ENCODE measurements at regions not wholly inside any gene's neighbourhood (a gene's known extent, or its start where the extent isn't known, plus 50 kb on each side); places are given as distances from the start of the nearest gene placed in this dataset.

DNA sequence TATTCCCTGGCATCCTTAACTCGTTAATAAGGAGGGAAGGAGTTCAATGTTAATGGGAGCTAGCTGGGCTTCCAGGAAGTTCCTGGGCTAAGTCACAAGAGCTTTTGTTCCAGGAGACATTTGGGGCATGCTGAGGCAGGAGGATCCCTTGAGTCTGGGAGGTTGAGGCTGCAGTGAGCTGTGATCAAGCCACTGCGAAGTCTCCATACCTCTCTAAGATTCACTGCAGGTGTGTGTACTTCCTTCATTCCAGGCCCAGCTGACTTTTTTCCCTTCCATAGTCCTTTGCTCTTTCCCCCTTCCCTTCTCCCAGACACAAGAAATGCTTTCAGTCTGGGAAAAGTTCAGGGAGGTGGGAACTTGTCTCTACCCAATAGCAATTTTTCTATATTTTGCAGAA, 489.8 kb downstream of the NPIPA7 start:
- no peak overlapping the region for H2AFZ ChIP-seq (ENCODE audit: low read depth, low read length)
- Mint-ChIP-seq H3K4me1 (ENCODE audit: low read depth, unreplicated experiment) (no peaks in the 10 kb centered on the region), H3K27me3 (ENCODE audit: low read depth, unreplicated experiment) (peaks cover 32% of the 10 kb centered on the region), H3K9me3 (ENCODE audit: unreplicated experiment) (no peaks in the 10 kb centered on the region), H3K36me3 (ENCODE audit: low read depth, unreplicated experiment) (no peaks in the 10 kb centered on the region), H3K4me3 (ENCODE audit: unreplicated experiment) (no peak overlapping the region), H3K27ac (ENCODE audit: unreplicated experiment) (no peak overlapping the region)
- no peaks in the 10 kb centered on the region for H3K4me1 ChIP-seq (ENCODE audit: insufficient read depth, low read length)
- no peak overlapping the region for H3K27ac ChIP-seq (ENCODE audit: low read depth, low read length)
- TF ChIP-seq EZH2 (IDR thresholded peaks at IDR 0.05; ENCODE audit: insufficient read depth, low read length) (no peak), CTCF (IDR thresholded peaks at IDR 0.05; ENCODE audit: insufficient read depth, low read depth, low read length) (no peak)
- no peak overlapping the region for H3K4me3 ChIP-seq (ENCODE audit: insufficient read depth, low read depth, low read length)
- DNase-seq (ENCODE audit: low read depth), result no peak
- H3K27me3 ChIP-seq (ENCODE audit: insufficient read depth, low read length), result no peaks in the 10 kb centered on the region
- FAIRE-seq, result no peak
- H3K9ac ChIP-seq (ENCODE audit: low read length), result no peak overlapping the region
- H3K79me2 ChIP-seq (ENCODE audit: insufficient read depth, low read length), result no peaks in the 10 kb centered on the region
- no peaks in the 10 kb centered on the region for H4K20me1 ChIP-seq (ENCODE audit: insufficient read depth, low read length)
- H3K36me3 ChIP-seq (ENCODE audit: insufficient read depth, low read length), result no peaks in the 10 kb centered on the region
- H3K9me3 ChIP-seq (ENCODE audit: insufficient read depth, low read depth, low read length), result no peaks in the 10 kb centered on the region
- H3K4me2 ChIP-seq (ENCODE audit: low read length), result no peak overlapping the region

- no peaks in the 10 kb centered on the region for H3K9me3 ChIP-seq (ENCODE audit: insufficient read depth, low read depth, low read length)
- no peaks in the 10 kb centered on the region for H3K4me1 ChIP-seq (ENCODE audit: insufficient read depth, low read length)
- no peak overlapping the region for H3K4me3 Mint-ChIP-seq (ENCODE audit: unreplicated experiment)
- H3K4me2 ChIP-seq (ENCODE audit: low read length), result no peak overlapping the region
- no peaks in the 10 kb centered on the region for H4K20me1 ChIP-seq (ENCODE audit: insufficient read depth, low read length)
- no peaks in the 10 kb centered on the region for H3K4me1 Mint-ChIP-seq (ENCODE audit: low read depth, unreplicated experiment)
- H3K27ac ChIP-seq (ENCODE audit: low read depth, low read length), result no peak overlapping the region
- no peaks in the 10 kb centered on the region for H3K27me3 ChIP-seq (ENCODE audit: insufficient read depth, low read length)
- no peak overlapping the region for H3K27ac Mint-ChIP-seq (ENCODE audit: unreplicated experiment)
- no peak overlapping the region for H2AFZ ChIP-seq (ENCODE audit: low read depth, low read length)
- H3K79me2 ChIP-seq (ENCODE audit: insufficient read depth, low read length), result no peaks in the 10 kb centered on the region
- no peaks in the 10 kb centered on the region for H3K36me3 Mint-ChIP-seq (ENCODE audit: low read depth, unreplicated experiment)
- no peak overlapping the region for H3K4me3 ChIP-seq (ENCODE audit: insufficient read depth, low read depth, low read length)
- H3K36me3 ChIP-seq (ENCODE audit: insufficient read depth, low read length), result no peaks in the 10 kb centered on the region
- no peak overlapping the region for H3K9ac ChIP-seq (ENCODE audit: low read length)
- DNase-seq (ENCODE audit: low read depth) (no peak), FAIRE-seq (no peak)
- H3K9me3 Mint-ChIP-seq (ENCODE audit: unreplicated experiment), result no peaks in the 10 kb centered on the region
- peaks cover 32% of the 10 kb centered on the region for H3K27me3 Mint-ChIP-seq (ENCODE audit: low read depth, unreplicated experiment)
- TF ChIP-seq EZH2 (IDR thresholded peaks at IDR 0.05; ENCODE audit: insufficient read depth, low read length), result no peak
- no peak for TF ChIP-seq CTCF (IDR thresholded peaks at IDR 0.05; ENCODE audit: insufficient read depth, low read depth, low read length)
These were observed 490.8 kb downstream of the NPIPA7 start for GRCh38 chr16:16869746-16870145.

GRCh38 chr16:16871196-16871595, 492.3 kb downstream of the NPIPA7 start:
- Histone ChIP-seq H2AFZ (ENCODE audit: low read depth, low read length) (no peak overlapping the region), H4K20me1 (ENCODE audit: insufficient read depth, low read length) (no peaks in the 10 kb centered on the region), H3K4me3 (ENCODE audit: insufficient read depth, low read depth, low read length) (no peak overlapping the region), H3K27me3 (ENCODE audit: insufficient read depth, low read length) (no peaks in the 10 kb centered on the region), H3K9ac (ENCODE audit: low read length) (no peak overlapping the region), H3K27ac (ENCODE audit: low read depth, low read length) (no peak overlapping the region), H3K9me3 (ENCODE audit: insufficient read depth, low read depth, low read length) (no peaks in the 10 kb centered on the region), H3K4me2 (ENCODE audit: low read length) (no peak overlapping the region), H3K4me1 (ENCODE audit: insufficient read depth, low read length) (no peaks in the 10 kb centered on the region), H3K79me2 (ENCODE audit: insufficient read depth, low read length) (no peaks in the 10 kb centered on the region), H3K36me3 (ENCODE audit: insufficient read depth, low read length) (no peaks in the 10 kb centered on the region)
- Mint-ChIP-seq H3K36me3 (ENCODE audit: low read depth, unreplicated experiment) (no peaks in the 10 kb centered on the region), H3K27me3 (ENCODE audit: low read depth, unreplicated experiment) (peaks cover 37% of the 10 kb centered on the region), H3K4me1 (ENCODE audit: low read depth, unreplicated experiment) (no peaks in the 10 kb centered on the region), H3K27ac (ENCODE audit: unreplicated experiment) (no peak overlapping the region), H3K4me3 (ENCODE audit: unreplicated experiment) (no peak overlapping the region), H3K9me3 (ENCODE audit: unreplicated experiment) (no peaks in the 10 kb centered on the region)
- DNase-seq (ENCODE audit: low read depth) (no peak), FAIRE-seq (no peak)
- no peak for TF ChIP-seq CTCF (IDR thresholded peaks at IDR 0.05; ENCODE audit: insufficient read depth, low read depth, low read length)
- TF ChIP-seq EZH2 (IDR thresholded peaks at IDR 0.05; ENCODE audit: insufficient read depth, low read length), result no peak

Measured in astrocyte (in vitro differentiated cells and primary cell).